OCI-LY3 (cell line): ENCODE measurements at regions not wholly inside any gene's neighbourhood (a gene's known extent, or its start where the extent isn't known, plus 50 kb on each side); places are given as distances from the start of the nearest gene placed in this dataset.
"Not testable (repeated sequence)": the region's sequence is repeated elsewhere in the genome, so short reads cannot be mapped to it uniquely, and the experiment has no call there.

Experiments
- EZH2phosphoT487 ChIP-seq: fragments of 200-600 bp; shearing (Covaris generic); IDR thresholded peaks from 2 replicates; pipeline ENCODE4 v1.6.1; 2018; ENCODE audit warnings: antibody characterized with exemption, mixed run types, low read depth
- TF ChIP-seq, protein P1 (sequence below): fragments of 200-600, 300-600 bp; sonication (generic); IDR thresholded peaks from 2 replicates; pipeline ENCODE4 v1.5.1; 2014; ENCODE audit warnings: antibody characterized with exemption, low read length, low read depth

DNA sequence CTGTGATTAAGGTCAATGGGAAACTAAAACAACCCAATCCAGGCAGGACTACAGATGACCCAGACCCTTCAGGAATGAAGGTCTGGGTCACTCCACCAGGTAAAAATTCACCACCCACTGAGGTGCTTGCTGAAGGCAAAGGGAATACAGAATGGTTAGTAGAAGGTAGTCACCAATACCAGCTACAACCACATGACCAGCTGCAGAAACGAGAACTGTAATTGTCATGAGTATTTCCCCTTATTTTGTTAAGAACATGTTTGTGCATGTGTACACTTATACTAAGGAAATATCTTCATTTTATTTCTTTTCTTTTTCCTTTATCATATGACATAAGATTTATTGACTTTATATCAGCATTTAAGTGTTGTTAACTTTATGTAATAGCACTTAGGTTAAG lies 126.1 kb upstream of the ZC3H12C start:
- TF ChIP-seq, protein P1, sequence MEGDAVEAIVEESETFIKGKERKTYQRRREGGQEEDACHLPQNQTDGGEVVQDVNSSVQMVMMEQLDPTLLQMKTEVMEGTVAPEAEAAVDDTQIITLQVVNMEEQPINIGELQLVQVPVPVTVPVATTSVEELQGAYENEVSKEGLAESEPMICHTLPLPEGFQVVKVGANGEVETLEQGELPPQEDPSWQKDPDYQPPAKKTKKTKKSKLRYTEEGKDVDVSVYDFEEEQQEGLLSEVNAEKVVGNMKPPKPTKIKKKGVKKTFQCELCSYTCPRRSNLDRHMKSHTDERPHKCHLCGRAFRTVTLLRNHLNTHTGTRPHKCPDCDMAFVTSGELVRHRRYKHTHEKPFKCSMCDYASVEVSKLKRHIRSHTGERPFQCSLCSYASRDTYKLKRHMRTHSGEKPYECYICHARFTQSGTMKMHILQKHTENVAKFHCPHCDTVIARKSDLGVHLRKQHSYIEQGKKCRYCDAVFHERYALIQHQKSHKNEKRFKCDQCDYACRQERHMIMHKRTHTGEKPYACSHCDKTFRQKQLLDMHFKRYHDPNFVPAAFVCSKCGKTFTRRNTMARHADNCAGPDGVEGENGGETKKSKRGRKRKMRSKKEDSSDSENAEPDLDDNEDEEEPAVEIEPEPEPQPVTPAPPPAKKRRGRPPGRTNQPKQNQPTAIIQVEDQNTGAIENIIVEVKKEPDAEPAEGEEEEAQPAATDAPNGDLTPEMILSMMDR = not testable (repeated sequence)
- TF ChIP-seq EZH2phosphoT487 = not testable (repeated sequence)
